Hepatocyte (in vitro differentiated cells): ENCODE measurements at regions not wholly inside any gene's neighbourhood (a gene's known extent, or its start where the extent isn't known, plus 50 kb on each side); places are given as distances from the start of the nearest gene placed in this dataset.

Experiments used
- CTCF ChIP-seq: fragments of 200-600 bp; sonication (generic); IDR thresholded peaks from 2 replicates; pipeline ENCODE4 v1.5.1; 2016; ENCODE audit warnings: antibody characterized with exemption, mild to moderate bottlenecking; ENCODE audit not compliant: poor library complexity
- EZH2 ChIP-seq: fragments of 200-600 bp; sonication (generic); IDR thresholded peaks from 2 replicates; pipeline ENCODE4 v1.6.1; 2016; ENCODE audit warnings: antibody characterized with exemption, mild to moderate bottlenecking, borderline replicate concordance

DNA sequence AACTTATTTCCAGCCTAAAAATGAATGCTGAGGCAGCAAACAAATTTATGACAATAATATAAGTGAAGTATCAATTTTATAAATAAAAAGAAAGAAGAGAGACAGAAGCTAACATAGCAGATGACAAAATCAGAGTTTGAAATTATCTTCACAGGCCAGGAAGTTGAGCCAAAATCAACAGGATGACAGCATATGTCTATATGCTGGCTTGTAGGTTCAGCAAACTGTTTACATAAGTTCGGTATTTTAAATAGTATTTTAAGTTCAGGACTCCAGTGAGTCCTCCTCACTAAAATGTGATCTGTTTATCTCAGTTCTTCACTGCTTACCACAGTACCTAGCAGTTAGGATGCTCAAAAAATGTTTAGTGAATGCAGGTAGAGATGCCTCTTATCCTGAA lies 359.6 kb upstream of the SMC2 start:
- TF ChIP-seq CTCF, result no peak
- TF ChIP-seq EZH2, result no peak
